ENCODE measurements at regions not wholly inside any gene's neighbourhood (a gene's known extent, or its start where the extent isn't known, plus 50 kb on each side); places are given as distances from the start of the nearest gene placed in this dataset.

- no peak for DNase-seq (ENCODE audit: low read depth in 4 of 4, low spot score in 2 of 4)
Observed at GRCh38 chr7:106957766-106958165, 86.7 kb upstream of the PRKAR2B start.

GRCh38 chr7:106959753-106960152 is 84.8 kb upstream of the PRKAR2B start:
- DNase-seq (ENCODE audit: low read depth in 4 of 4, low spot score in 2 of 4) = no peak

- DNase-seq (ENCODE audit: low read depth in 4 of 4, low spot score in 2 of 4) = no peak
Observed at GRCh38 chr7:106962751-106963150, 81.8 kb upstream of the PRKAR2B start.

DNA sequence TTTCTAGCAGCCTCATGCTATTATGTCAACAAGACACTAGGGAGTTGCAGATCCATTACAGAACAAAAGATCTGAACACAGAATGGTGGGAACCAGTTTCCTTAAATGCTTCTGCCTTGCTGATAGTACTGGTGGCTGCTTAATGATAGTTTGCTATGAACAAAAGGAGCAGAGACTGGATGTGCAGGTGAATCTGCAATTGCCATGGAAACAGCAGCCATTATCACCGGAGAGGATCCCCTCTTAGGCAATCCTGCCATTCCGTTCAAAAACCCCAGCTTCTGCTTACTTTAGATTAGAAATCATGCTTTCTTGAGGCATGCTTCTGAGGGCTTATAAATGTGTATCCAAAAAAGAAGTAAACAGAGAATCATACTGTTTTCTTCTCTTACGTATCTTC is 80.0 kb upstream of the PRKAR2B start:
- DNase-seq (ENCODE audit: low read depth in 4 of 4, low spot score in 2 of 4) = no peak

DNA sequence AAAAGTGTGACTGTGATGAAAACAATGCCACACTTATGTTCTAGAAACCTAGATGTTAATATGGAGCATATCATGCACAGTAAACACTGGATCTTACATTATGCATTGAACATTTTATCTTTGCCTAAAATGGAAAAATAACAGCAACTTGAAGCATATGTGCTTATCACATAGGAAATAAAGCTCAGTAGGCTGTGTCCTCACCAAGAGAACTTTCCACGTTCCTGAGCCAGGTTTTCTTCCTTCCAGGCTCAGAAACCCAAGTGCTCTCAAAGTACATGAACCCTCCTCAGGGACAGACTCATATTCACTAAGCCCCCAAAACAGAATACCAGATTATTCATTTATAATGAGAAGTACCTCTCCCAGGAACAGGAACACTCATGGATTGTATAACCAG is 79.4 kb upstream of the PRKAR2B start:
- no peak for DNase-seq (ENCODE audit: low read depth in 4 of 4, low spot score in 2 of 4)

GRCh38 chr7:106966121-106966520 is 78.4 kb upstream of the PRKAR2B start:
- no peak for DNase-seq (ENCODE audit: low read depth in 4 of 4, low spot score in 2 of 4)

GRCh38 chr7:106968160-106968559 is 76.3 kb upstream of the PRKAR2B start:
- DNase-seq (ENCODE audit: low read depth in 4 of 4, low spot score in 2 of 4) = no peak

GRCh38 chr7:106978425-106979420 is 65.8 kb upstream of the PRKAR2B start:
- DNase-seq (ENCODE audit: low read depth in 4 of 4, low spot score in 2 of 4) = no peak

GRCh38 chr7:106979551-106980357 is 64.8 kb upstream of the PRKAR2B start:
- DNase-seq (ENCODE audit: low read depth in 4 of 4, low spot score in 2 of 4) = no peak

DNA sequence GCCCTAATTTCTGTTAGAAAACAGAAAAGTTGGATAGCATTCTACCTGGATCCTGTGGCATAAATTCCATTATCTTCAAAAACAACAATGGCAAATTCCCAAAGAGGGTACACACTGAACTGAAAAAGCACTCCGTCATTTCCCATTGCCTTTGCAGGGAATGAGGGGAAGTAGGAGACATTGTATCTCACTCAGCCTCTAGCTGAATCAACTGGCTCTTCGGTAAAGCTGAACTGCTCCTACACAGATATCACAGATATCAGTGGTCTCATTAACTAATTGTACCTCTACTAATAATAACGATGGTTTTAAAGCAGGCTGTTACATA is 64.2 kb upstream of the PRKAR2B start:
- no peak for DNase-seq (ENCODE audit: low read depth in 4 of 4, low spot score in 2 of 4)

DNA sequence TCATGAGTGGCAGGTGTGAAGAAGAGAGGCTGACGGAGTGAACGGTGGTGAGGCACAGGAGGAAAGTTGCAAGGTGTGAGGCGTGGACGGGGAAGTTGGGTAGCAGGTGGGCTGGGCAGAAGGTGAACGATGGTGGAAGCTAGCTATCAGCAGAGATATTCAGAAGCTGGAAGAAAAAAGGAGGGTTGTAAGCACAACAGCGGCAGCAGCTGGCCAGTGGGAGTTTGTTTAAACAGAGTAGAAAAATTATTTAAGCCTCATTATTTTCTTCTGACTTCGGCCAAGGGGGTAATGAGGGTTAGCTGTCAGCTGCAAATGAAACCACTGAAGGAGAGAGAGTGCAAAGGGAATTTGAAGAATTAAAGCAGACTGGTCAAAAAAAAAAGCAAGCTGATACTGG is 62.1 kb upstream of the PRKAR2B start:
- peak in 3 of 4 donors; percentile 21 to 36 (median 32) for DNase-seq (ENCODE audit: low read depth in 4 of 4, low spot score in 2 of 4)

DNA sequence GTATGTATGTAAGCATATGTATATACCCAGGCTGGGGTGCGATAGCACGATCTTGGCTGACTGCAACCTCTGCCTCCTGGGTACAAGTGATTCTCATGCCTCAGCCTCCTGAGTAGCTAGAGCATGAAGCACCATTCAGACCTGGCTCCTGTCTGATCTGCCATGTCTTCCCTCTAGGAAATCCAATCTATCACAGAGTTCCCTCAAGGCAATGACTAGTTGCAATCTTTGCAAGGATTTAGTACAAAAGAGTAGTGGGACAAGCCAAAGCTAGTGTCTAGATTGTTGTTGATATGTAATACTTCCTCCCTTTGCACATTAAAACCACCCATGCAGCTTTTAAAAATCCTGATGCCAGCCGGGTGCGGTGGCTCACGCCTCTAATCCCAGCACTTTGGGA is 60.5 kb upstream of the PRKAR2B start:
- DNase-seq (ENCODE audit: low read depth in 4 of 4, low spot score in 2 of 4) = no peak

DNA sequence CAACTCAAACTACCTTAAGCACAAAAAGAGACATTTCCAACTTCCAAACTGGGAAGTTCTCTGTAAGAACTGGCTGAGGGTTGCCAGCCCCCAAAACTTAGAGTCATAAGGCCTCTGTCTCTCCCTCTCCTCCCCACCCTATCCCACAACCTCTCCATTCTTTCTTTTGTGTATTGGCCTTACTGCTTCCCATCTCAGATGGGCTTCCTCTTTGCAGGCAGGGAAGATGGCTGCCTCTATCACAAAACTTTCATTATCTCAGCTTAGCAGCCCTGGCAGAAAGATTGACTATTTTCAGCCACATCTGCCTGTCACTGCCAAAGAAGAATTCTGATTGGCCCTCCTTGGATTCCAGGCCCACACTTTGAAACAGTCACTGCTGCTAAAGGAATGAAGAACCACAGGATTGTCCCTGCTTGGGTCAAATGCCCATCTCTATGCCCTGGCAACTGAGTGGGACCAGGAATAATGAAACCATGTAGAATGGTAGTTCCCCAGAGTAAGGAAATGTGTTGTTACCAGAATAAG is 58.0 kb upstream of the PRKAR2B start:
- DNase-seq (ENCODE audit: low read depth in 4 of 4, low spot score in 2 of 4) = no peak

- no peak for DNase-seq (ENCODE audit: low read depth in 4 of 4, low spot score in 2 of 4)
Observed at GRCh38 chr7:106987777-106988176, 56.7 kb upstream of the PRKAR2B start.

DNA sequence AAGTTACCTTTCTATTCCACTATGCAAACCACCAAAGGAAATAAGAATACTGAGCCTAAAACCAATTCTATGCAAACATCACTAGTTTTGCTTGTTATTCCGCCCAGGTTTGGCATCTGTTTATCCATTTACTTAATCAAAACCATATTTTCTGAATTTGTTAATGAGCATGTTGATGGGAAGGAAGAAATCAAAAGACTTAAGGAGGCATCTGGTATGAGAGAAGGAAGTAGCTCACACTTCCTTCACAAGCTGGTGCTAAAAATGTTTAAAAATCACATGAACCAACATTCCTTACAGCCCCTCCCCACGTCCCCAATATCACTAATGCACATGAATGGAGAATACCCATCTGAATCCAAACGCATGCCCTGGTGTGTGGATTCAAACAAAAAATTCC is 52.0 kb upstream of the PRKAR2B start:
- DNase-seq (ENCODE audit: low read depth in 4 of 4, low spot score in 2 of 4) = no peak

Measured in left renal cortex interstitium (tissue), 4 donors.